ENCODE measurements at regions not wholly inside any gene's neighbourhood (a gene's known extent, or its start where the extent isn't known, plus 50 kb on each side); places are given as distances from the start of the nearest gene placed in this dataset.

DNA sequence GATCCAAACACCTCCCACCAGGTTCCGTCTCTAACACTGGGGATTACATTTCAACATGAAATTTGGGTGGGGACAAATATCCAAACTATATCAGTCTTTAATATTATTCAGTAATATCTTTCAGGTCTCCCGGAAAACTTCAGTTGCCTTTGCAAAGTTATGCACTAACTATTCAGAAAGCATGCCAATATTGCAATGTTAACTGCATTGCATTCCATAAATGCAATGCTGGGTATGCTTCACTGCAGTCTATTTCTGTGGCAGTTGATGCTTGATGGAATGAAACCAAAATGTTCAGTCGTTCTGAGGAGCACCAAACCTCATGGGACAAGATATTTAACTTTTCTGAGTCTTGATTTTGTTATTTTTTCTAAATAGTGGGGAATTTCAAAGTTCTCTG is 147.5 kb downstream of the SLC16A9 start:
- H3K4me2 ChIP-seq (ENCODE audit: low read depth, low read length) = no peak overlapping the region
- H3K4me1 ChIP-seq (ENCODE audit: low read length) = no peaks in the 10 kb centered on the region
- H4K20me1 ChIP-seq (ENCODE audit: insufficient read depth, low read length) = no peaks in the 10 kb centered on the region
- no peaks in the 10 kb centered on the region for H3K9me3 ChIP-seq (replicated peaks; ENCODE audit: insufficient read depth, low read length)
- no peak overlapping the region for H3K9ac ChIP-seq (ENCODE audit: low read length)
- H2AFZ ChIP-seq (ENCODE audit: low read length) = no peak overlapping the region
- no peaks in the 10 kb centered on the region for H3F3A ChIP-seq (ENCODE audit: insufficient read depth, low read length)
- DNase-seq = no peak
- no peaks in the 10 kb centered on the region for H3K79me2 ChIP-seq (ENCODE audit: low read length)
- no peak overlapping the region for H3K4me3 ChIP-seq (ENCODE audit: low read length)
- H3K27me3 ChIP-seq (replicated peaks; ENCODE audit: insufficient read depth, low read length) = no peaks in the 10 kb centered on the region
- no peaks in the 10 kb centered on the region for H3K36me3 ChIP-seq (replicated peaks; ENCODE audit: insufficient read depth, low read length)
- H3K9me2 ChIP-seq (replicated peaks; ENCODE audit: insufficient read depth, low read length) = no peaks in the 10 kb centered on the region
- TF ChIP-seq CTCF (IDR thresholded peaks at IDR 0.05; ENCODE audit: low read length) = no peak
- TF ChIP-seq EZH2phosphoT487 (IDR thresholded peaks at IDR 0.05; ENCODE audit: low read length) = no peak
- no peak for TF ChIP-seq EZH2 (optimal IDR thresholded peaks at IDR 0.05; ENCODE audit: low read depth, low read length)
- H3K27ac ChIP-seq (ENCODE audit: low read length) = no peak overlapping the region

- H3K9me2 ChIP-seq (replicated peaks; ENCODE audit: insufficient read depth, low read length) = no peaks in the 10 kb centered on the region
- H3K27me3 ChIP-seq (replicated peaks; ENCODE audit: insufficient read depth, low read length) = no peaks in the 10 kb centered on the region
- TF ChIP-seq EZH2 (optimal IDR thresholded peaks at IDR 0.05; ENCODE audit: low read depth, low read length) = no peak
- no peak for TF ChIP-seq EZH2phosphoT487 (IDR thresholded peaks at IDR 0.05; ENCODE audit: low read length)
- no peak for TF ChIP-seq CTCF (IDR thresholded peaks at IDR 0.05; ENCODE audit: low read length)
- H3K36me3 ChIP-seq (replicated peaks; ENCODE audit: insufficient read depth, low read length) = no peaks in the 10 kb centered on the region
- H3K79me2 ChIP-seq (ENCODE audit: low read length) = no peaks in the 10 kb centered on the region
- H3K4me1 ChIP-seq (ENCODE audit: low read length) = no peaks in the 10 kb centered on the region
- H3K9ac ChIP-seq (ENCODE audit: low read length) = no peak overlapping the region
- no peaks in the 10 kb centered on the region for H3F3A ChIP-seq (ENCODE audit: insufficient read depth, low read length)
- no peak overlapping the region for H2AFZ ChIP-seq (ENCODE audit: low read length)
- H3K4me2 ChIP-seq (ENCODE audit: low read depth, low read length) = no peak overlapping the region
- no peaks in the 10 kb centered on the region for H4K20me1 ChIP-seq (ENCODE audit: insufficient read depth, low read length)
- no peaks in the 10 kb centered on the region for H3K9me3 ChIP-seq (replicated peaks; ENCODE audit: insufficient read depth, low read length)
- H3K4me3 ChIP-seq (ENCODE audit: low read length) = no peak overlapping the region
- H3K27ac ChIP-seq (ENCODE audit: low read length) = no peak overlapping the region
- no peak for DNase-seq
Measured at GRCh38 chr10:59561477-59562121, 148.1 kb downstream of the SLC16A9 start.

- H3K27ac ChIP-seq (ENCODE audit: low read length) = no peak overlapping the region
Measured at GRCh38 chr10:59560990-59561389, 148.7 kb downstream of the SLC16A9 start.

More at GRCh38 chr10:59560990-59561389, 148.7 kb downstream of the SLC16A9 start:
- Histone ChIP-seq H3K4me2 (ENCODE audit: low read depth, low read length) (no peak overlapping the region), H4K20me1 (ENCODE audit: insufficient read depth, low read length) (no peaks in the 10 kb centered on the region), H3F3A (ENCODE audit: insufficient read depth, low read length) (no peaks in the 10 kb centered on the region), H3K27me3 (replicated peaks; ENCODE audit: insufficient read depth, low read length) (no peaks in the 10 kb centered on the region), H3K79me2 (ENCODE audit: low read length) (no peaks in the 10 kb centered on the region), H3K9me2 (replicated peaks; ENCODE audit: insufficient read depth, low read length) (no peaks in the 10 kb centered on the region), H3K9ac (ENCODE audit: low read length) (no peak overlapping the region), H3K4me1 (ENCODE audit: low read length) (no peaks in the 10 kb centered on the region), H2AFZ (ENCODE audit: low read length) (no peak overlapping the region), H3K9me3 (replicated peaks; ENCODE audit: insufficient read depth, low read length) (no peaks in the 10 kb centered on the region), H3K4me3 (ENCODE audit: low read length) (no peak overlapping the region), H3K36me3 (replicated peaks; ENCODE audit: insufficient read depth, low read length) (no peaks in the 10 kb centered on the region)
- TF ChIP-seq EZH2phosphoT487 (IDR thresholded peaks at IDR 0.05; ENCODE audit: low read length) = no peak
- TF ChIP-seq CTCF (IDR thresholded peaks at IDR 0.05; ENCODE audit: low read length) = no peak
- TF ChIP-seq EZH2 (optimal IDR thresholded peaks at IDR 0.05; ENCODE audit: low read depth, low read length) = no peak
- no peak for DNase-seq

Measured in MM.1S (cell line).